ENCODE measurements at regions not wholly inside any gene's neighbourhood (a gene's known extent, or its start where the extent isn't known, plus 50 kb on each side); places are given as distances from the start of the nearest gene placed in this dataset.
"Not testable (repeated sequence)": the region's sequence is repeated elsewhere in the genome, so short reads cannot be mapped to it uniquely, and the experiment has no call there.

DNA sequence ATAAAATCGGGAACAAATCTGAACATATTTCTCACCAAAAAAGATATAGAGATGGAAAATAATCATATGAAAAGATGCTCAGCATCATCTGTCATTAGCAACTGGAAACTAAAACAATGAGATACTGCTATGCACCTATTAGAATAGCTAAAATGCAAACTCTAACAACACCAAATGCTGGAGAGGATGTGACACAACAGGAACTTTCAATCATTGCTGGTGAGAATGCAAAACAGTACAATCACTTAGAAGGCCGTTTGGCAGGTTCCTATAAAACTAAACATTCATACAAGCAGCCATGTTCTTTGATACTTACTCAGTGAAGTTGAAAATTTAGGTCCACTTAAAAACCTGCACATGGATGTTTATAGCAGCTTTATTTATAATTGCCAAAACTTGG lies 67.0 kb downstream of the FAM50B start:
- DNase-seq (ENCODE audit: low spot score in 2 of 2), result no peak
- no peaks in the 10 kb centered on the region for H3K36me3 ChIP-seq
- no peaks in the 10 kb centered on the region for H3K27me3 ChIP-seq
- no peak overlapping the region for H3K4me3 ChIP-seq
- intact Hi-C loops (cut with DNase I), result loop anchor here (10.0 kb wide), 1 partner anchor 439 kb away; no protein-coding TSS in a partner anchor
- no peaks in the 10 kb centered on the region for H3K9me3 ChIP-seq
- H3K27ac ChIP-seq, result no peak overlapping the region
- H3K4me1 ChIP-seq, result peaks cover 17 to 33% of the 10 kb centered on the region in 2 donors
- no peak for TF ChIP-seq CTCF (IDR thresholded peaks at IDR 0.05)

- H3K27ac ChIP-seq; H3K27me3 ChIP-seq; H3K9me3 ChIP-seq; H3K4me3 ChIP-seq; DNase-seq (ENCODE audit: low spot score in 2 of 2); H3K36me3 ChIP-seq: not testable (repeated sequence)
- H3K4me1 ChIP-seq, result peaks cover 11 to 27% of the 10 kb centered on the region in 2 donors
- intact Hi-C loops (cut with DNase I), result loop anchor here (10.0 kb wide), 1 partner anchor 438 kb away; no protein-coding TSS in a partner anchor
Measured at GRCh38 chr6:3916749-3917148, 67.6 kb downstream of the FAM50B start.

- Histone ChIP-seq H3K4me1 (peaks cover 2 to 15% of the 10 kb centered on the region in 2 donors), H3K4me3 (no peak overlapping the region), H3K36me3 (no peaks in the 10 kb centered on the region), H3K9me3 (no peaks in the 10 kb centered on the region), H3K27me3 (no peaks in the 10 kb centered on the region), H3K27ac (no peak overlapping the region)
- intact Hi-C loops (cut with DNase I), result loop anchor here (10.0 kb wide), 1 partner anchor 436 kb away; no protein-coding TSS in a partner anchor
- no peak for TF ChIP-seq CTCF (IDR thresholded peaks at IDR 0.05)
- DNase-seq (ENCODE audit: low spot score in 2 of 2), result no peak
Measured at GRCh38 chr6:3918469-3918868, 69.3 kb downstream of the FAM50B start.

- Histone ChIP-seq H3K4me1 (peaks cover 2 to 10% of the 10 kb centered on the region in 2 donors), H3K36me3 (no peaks in the 10 kb centered on the region), H3K4me3 (no peak overlapping the region), H3K27me3 (no peaks in the 10 kb centered on the region), H3K27ac (no peak overlapping the region), H3K9me3 (no peaks in the 10 kb centered on the region)
- no peak for TF ChIP-seq CTCF (IDR thresholded peaks at IDR 0.05)
- DNase-seq (ENCODE audit: low spot score in 2 of 2), result no peak
- intact Hi-C loops (cut with DNase I), result loop anchor here (10.0 kb wide), 1 partner anchor 436 kb away; no protein-coding TSS in a partner anchor
Measured at GRCh38 chr6:3919130-3919628, 70.0 kb downstream of the FAM50B start.

DNA sequence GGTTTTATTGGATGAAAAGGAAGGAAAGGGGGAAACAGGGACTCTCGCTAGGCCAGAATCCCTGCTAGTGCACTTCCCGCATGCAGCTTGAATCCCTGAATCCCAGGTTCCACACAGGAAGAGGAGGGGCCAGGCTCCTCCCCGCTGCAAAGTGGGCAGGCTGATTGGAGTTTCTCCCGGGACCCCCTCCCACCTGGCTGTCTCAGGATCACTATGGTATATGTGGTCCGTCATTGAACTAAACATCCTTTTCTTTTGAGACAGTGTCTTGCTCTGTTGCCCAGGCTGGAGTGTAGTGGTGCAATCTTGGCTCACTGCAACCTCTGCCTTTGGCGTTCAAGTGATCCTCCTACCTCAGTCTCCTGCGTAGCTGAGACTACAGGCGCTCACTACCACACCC lies 70.7 kb downstream of the FAM50B start:
- peaks cover 2 to 7% of the 10 kb centered on the region in 2 donors for H3K4me1 ChIP-seq
- no peaks in the 10 kb centered on the region for H3K9me3 ChIP-seq
- no peaks in the 10 kb centered on the region for H3K27me3 ChIP-seq
- TF ChIP-seq CTCF (IDR thresholded peaks at IDR 0.05), result no peak
- H3K36me3 ChIP-seq, result no peaks in the 10 kb centered on the region
- no peak overlapping the region for H3K27ac ChIP-seq
- intact Hi-C loops (cut with DNase I), result loop anchor here (10.0 kb wide), 1 partner anchor 435 kb away; no protein-coding TSS in a partner anchor
- no peak overlapping the region for H3K4me3 ChIP-seq
- no peak for DNase-seq (ENCODE audit: low spot score in 2 of 2)

DNA sequence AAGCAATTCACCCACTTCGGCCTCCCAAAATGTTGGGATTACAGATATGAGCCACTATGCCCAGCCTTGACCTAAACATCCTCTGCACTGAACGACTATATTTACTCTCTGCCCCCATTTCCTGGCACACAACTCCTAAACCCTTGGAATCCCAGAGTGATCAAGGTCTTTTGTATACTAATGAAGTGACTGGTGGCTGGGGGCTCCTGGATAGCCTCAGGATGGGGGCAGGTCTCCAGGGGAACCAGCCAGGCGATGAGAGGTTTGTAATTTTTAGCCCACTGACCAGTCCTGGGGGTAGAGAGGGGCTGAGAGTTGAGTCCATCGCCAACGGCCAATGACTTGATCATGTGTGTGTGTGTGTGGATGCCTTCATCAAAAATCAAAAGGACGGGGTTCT lies 71.1 kb downstream of the FAM50B start:
- Histone ChIP-seq H3K27ac (no peak overlapping the region), H3K9me3 (no peaks in the 10 kb centered on the region), H3K4me3 (no peak overlapping the region), H3K36me3 (no peaks in the 10 kb centered on the region), H3K27me3 (no peaks in the 10 kb centered on the region), H3K4me1 (peaks cover 2% of the 10 kb centered on the region in 2 donors)
- no peak for DNase-seq (ENCODE audit: low spot score in 2 of 2)
- no peak for TF ChIP-seq CTCF (IDR thresholded peaks at IDR 0.05)
- intact Hi-C loops (cut with DNase I), result no loop called here
